Erythroblast (primary cell): ENCODE measurements at regions not wholly inside any gene's neighbourhood (a gene's known extent, or its start where the extent isn't known, plus 50 kb on each side); places are given as distances from the start of the nearest gene placed in this dataset.

Experiments used
- DNase-seq, 2 experiments: peaks; one replicate each; lab custom pipeline; 2025; lab: John Stamatoyannopoulos, UW
- GATA1 ChIP-seq: IDR thresholded peaks from 2 replicates; pipeline ENCODE4 v1.6.1; 2011; ENCODE audit warnings: low read depth, mild to moderate bottlenecking, control low read depth, low read length, moderate library complexity
- POLR2A ChIP-seq: IDR thresholded peaks from 2 replicates; pipeline ENCODE4 v1.6.1; 2011; ENCODE audit warnings: mild to moderate bottlenecking, low read length

GRCh38 chr22:47806894-47807293 is 1044.4 kb downstream of the TBC1D22A start:
- TF ChIP-seq POLR2A = no peak
- TF ChIP-seq GATA1 = no peak
- DNase-seq = no peak

- no peak for DNase-seq
- no peak for TF ChIP-seq POLR2A
Measured at GRCh38 chr22:47805394-47805935, 1043.0 kb downstream of the TBC1D22A start.

GRCh38 chr22:47804281-47804680 is 1041.8 kb downstream of the TBC1D22A start:
- no peak for DNase-seq
- TF ChIP-seq GATA1 (no peak), POLR2A (no peak)

- no peak for DNase-seq
- TF ChIP-seq POLR2A = no peak
- TF ChIP-seq GATA1 = no peak
Measured at GRCh38 chr22:47802421-47802820, 1040.0 kb downstream of the TBC1D22A start.

GRCh38 chr22:47801541-47802245 is 1039.2 kb downstream of the TBC1D22A start:
- no peak for TF ChIP-seq GATA1
- no peak for TF ChIP-seq POLR2A

GRCh38 chr22:47798229-47798628 is 1035.8 kb downstream of the TBC1D22A start:
- no peak for DNase-seq
- TF ChIP-seq GATA1 = no peak
- TF ChIP-seq POLR2A = no peak

More at GRCh38 chr22:47801541-47802245, 1039.2 kb downstream of the TBC1D22A start:
- no peak for DNase-seq

GRCh38 chr22:47797342-47797945 is 1035.0 kb downstream of the TBC1D22A start:
- DNase-seq = no peak
- TF ChIP-seq POLR2A = no peak
- TF ChIP-seq GATA1 = no peak

- no peak for DNase-seq
- TF ChIP-seq POLR2A = no peak
- TF ChIP-seq GATA1 = no peak
Measured at GRCh38 chr22:47796128-47796908, 1033.9 kb downstream of the TBC1D22A start.

- DNase-seq = no peak
- no peak for TF ChIP-seq GATA1
Measured at GRCh38 chr22:47795477-47796127, 1033.2 kb downstream of the TBC1D22A start.

- TF ChIP-seq POLR2A (no peak), GATA1 (no peak)
- no peak for DNase-seq
Measured at GRCh38 chr22:47794851-47795250, 1032.4 kb downstream of the TBC1D22A start.

GRCh38 chr22:47793304-47794101 is 1031.1 kb downstream of the TBC1D22A start:
- no peak for TF ChIP-seq POLR2A
- no peak for TF ChIP-seq GATA1
- no peak for DNase-seq

GRCh38 chr22:47789171-47789570 is 1026.7 kb downstream of the TBC1D22A start:
- no peak for DNase-seq
- no peak for TF ChIP-seq GATA1
- no peak for TF ChIP-seq POLR2A

- no peak for DNase-seq
- TF ChIP-seq GATA1 (no peak), POLR2A (no peak)
Measured at GRCh38 chr22:47788461-47788860, 1026.0 kb downstream of the TBC1D22A start.
